Stromal cell of bone marrow (primary cell): ENCODE measurements at regions not wholly inside any gene's neighbourhood (a gene's known extent, or its start where the extent isn't known, plus 50 kb on each side); places are given as distances from the start of the nearest gene placed in this dataset.

Source experiments
- DNase-seq: peaks from one replicate; pipeline ENCODE4 v3.0.0-alpha.2; 2012; ENCODE audit warnings: low read depth

DNA sequence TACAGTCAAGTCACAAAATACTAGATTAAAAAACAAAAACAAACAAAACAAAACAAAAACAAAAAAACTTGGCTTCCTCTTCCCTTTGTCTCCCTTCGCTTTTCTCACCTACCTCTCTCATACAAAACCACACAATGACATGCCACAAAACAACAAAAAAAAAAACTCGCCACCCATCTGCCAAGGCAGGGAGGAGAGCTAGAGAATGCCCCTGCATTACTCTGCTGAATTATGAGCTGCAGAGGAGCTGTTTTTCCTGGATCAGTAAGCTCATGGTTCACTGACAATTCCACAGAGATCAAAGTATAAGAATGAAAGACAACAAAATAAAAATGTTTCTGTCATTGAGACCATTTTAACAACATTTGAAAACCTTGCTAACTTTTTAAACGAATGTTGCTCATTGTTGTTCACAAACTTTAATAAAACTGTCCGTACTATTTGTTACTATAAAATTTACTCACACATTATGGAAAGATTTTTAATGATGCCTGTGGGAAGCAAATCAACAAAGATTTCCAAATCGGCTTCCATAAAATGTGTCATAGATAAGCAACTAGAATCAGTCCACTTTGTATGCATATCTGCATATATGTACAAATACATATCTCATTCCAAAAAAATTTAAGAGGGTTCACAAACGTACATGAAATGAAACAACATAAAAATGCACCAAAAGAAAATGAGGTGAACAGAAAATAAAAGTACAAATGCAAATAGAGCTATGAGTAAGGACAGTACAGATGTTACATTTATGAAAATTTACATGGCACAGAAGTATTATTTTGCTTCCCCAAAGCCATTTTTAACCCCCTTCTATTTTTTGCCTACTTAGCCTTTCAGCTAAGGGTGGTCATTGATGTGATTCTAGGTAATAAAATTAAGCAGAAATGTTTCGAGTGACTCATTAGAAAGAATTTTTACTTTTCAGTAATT lies 252.4 kb upstream of the FAT4 start:
- no peak for DNase-seq

DNA sequence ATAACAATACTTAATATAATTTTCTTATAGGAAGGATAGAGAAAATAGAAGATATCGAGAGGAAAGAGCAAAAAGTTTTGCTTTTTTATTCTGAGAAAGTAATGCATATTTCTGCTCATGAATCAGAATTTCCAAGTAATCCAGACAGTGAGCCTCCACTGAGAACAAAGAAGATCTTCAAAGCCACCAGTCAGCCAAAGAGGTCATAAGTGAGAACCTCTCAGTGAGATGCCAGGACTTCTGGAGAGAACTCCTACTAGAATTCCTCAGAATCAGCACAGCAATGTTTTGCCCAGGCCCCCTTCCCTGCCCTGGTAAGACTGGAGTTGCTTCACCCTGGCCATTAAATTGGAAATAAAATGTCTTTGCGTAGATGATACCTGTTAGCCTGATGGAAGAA lies 254.4 kb upstream of the FAT4 start:
- no peak for DNase-seq

DNA sequence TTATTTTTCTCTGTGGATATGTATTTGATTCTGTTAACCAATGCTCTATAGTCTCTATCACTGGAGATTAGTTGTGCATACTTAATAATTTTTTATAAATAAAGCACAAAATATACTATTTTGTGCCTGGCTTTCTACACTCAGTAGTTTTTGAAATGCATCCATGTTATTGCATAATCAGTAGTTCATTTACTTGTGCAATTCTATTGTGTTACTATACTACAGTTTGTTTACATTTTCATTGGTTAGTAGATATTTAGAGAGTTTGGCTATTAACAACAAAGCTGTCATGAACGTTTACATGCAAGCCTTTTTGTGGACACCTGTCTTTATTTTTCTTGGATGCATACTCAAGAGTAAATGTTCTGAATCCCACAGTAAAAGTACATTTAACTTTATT lies 265.0 kb upstream of the FAT4 start:
- no peak for DNase-seq

DNA sequence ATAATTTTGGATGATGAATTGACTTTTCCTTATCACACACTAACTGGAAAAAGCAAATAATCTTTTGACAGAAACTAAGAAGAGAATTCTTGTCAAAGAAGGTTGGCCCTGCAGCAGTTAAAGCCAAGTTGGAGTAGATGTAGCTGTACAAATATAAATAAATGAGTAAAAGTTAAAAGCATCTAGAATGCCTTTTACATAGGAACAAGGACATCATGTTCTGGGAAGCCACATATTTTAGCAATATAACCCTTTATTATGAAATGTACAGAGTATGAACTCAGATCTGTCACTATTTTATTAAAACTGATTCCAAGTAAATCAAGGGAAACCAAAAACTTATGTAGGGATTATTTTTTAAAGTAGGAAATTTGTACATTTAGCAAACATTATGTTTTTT lies 269.4 kb upstream of the FAT4 start:
- DNase-seq = no peak

DNA sequence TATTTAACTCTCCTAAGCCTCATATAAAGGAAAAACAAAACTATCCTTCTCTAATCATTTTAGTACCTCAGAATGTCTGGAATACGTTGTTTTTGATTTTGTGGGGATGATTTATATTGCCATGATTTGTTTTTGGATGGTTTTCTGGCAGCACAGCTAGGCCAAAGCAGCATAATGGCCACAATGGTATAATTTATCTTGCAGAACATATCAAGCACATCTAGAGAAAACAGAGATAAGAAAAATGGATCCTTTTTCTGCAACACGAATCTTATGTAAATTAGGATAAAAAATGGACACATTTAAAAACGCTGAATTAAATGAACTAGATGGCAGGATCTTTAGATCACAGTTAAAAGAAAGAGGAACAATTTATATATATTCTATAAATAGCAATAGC lies 269.9 kb upstream of the FAT4 start:
- no peak for DNase-seq

DNA sequence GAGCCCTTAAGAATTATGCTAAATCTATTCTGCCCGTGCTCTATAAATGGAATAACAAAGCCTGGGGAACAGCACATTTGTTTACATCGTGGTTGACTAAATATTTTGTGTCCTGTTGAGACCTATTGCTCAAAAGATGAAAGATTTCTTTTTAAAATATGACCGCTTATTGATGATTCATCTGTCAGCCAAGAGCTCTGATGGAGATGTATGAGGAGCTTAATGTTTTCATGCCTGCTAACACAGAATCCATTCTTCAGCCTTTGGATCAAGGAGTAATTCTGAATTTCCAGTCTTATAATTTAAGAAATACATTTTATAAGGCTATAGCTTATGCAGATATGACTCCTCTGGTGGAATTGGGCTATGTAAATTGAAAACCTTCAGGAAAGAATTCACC lies 271.3 kb upstream of the FAT4 start:
- no peak for DNase-seq

DNA sequence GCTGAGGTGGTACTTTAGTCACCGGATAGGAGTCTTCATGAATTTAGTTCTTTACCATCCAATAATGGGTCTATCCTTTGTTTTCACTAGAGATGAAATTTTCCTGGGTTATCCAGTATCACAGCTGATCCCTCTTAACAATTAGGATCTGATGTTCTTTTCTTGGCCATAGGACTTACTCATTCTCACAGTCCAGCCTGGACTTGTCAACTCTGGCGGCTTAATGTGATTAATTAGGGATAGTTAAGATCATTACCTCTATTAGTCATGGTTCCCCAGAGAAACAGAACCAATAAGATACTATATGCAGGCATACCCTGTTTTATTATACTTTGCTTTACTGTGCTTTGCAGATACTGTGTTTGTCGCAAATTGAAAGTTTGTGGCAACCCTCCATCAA lies 272.7 kb upstream of the FAT4 start:
- DNase-seq = no peak

DNA sequence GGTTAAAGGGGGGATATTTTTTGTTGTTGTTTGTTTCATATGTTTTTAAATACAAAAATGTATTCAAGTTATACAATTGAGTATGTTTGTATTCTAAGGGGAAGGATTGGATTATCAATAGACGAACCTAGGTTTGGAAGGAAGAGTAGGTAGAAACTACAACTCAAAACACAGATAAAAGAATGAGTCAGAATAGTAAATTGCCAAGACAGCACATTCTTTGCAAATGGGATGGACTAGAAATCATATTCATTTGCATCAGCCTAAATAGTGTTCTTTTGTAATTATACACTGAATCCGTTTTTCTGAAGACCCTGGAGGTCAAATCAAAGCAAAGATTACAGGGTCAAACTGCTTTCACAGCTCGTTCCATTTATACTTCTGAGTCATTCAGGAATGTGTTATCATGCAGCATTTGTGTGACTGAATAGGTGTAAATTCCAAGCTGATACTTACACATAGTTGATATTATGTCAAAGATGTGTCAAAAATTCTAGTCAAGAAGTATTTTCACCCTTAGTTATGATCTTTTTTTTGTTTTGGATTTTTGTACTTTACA lies 273.3 kb upstream of the FAT4 start:
- DNase-seq = no peak

DNA sequence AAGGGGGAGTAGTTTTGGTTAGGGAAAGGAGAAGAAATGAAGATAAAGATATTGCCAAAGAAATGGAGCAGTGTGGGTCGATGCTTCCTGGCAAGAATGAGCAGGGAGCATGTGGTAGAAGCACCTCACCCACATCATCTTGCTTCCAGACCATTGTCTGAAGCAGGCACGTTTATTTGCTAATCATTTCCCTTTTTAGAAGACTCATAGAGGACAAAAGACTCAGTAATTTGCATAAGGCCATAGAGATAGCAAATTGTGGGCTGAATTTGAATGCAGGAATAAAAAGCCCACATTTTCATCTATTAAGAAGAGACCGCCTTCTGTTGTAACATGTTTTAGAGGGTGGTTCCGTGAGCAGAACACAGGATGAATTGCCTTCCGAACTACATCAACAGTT lies 275.2 kb upstream of the FAT4 start:
- DNase-seq = no peak

DNA sequence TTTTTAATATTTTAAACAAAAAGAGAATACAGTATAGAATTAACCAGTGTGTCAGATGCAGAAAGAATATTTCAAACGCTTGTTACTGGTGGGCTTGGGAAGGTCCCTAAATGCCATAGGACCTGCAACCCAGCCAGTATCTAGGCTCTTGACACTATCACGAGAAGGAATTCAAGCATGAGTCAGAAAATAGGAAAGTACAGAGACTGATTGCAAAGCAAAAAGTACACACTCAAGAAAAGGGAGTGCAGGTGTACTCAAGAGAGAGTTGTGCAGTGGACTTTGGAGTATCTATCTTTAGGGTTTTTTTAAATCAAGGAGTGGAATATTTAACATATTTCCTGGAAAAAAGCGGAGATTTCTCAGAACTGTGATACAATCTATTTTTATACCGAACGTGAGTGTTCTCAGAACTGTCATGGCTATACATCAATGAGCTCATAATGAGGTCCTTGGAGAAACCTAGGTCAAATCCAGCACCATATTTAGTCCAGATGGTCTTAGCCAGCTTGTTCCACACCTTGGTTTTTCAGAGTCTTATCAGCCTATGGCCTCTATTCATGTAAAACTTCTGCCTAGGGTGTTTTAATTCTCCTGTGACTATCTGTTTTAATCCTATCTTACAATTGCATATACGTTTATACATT lies 291.8 kb upstream of the FAT4 start:
- DNase-seq = no peak

DNA sequence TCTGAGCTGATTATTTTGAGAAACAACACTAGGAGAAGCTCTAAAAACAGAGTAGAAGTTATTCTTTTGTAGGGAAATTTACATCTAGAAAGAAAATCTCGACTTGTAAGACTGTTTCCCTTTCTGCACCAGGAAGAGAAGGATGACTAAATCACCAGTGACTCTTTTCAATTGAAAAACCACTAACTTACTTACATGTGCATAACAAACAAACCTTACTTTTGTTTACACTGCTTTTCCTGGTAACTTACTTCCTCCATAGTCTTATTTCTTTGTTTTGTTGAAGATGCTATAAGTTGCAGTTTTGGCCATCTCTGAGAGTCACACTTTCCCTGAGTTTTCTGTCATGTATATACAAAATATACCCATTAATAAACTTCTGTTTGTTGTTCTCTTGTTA lies 293.6 kb upstream of the FAT4 start:
- no peak for DNase-seq

DNA sequence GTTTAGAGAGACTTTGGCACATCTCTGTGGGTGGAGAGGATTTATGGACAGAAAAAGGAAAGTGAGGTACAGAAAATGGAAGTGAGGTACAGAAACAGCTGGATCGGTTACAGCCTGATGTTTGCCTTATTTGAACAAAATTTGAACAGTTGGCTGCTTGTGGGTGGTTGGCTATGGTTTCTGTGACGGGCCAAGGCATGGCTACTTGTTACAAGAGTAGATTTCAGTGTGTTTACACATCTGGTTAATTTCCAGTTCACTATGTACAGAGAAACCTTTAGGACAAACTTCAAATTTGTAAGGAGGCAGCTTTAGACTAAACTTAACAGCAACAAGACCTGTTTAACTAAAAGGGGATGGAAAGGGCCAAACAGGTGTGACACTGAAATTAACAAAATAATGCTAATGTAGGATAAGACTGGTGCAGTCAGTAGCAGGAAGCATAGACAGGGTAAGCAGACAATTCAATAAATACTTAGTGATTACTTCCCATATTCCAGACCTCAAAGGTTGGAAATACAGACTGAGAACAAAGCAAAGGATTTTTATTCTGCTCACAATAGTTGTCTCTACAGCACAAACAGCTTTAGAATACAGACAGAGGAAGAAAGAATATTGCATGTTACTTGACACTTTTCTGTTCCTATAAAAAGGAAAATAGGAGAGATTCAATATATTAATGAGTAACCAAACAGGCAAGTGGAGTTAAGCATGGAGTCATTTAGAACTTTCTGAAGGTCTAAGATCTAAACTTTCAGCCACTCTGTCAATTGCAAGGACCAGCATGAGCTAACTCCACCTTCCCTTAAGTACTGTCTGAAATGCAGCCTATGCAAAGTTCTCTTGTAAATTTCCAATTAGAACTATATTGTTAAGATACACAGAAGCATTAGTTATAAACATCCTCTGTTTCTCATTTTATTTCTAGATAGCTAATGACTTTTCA lies 294.4 kb upstream of the FAT4 start:
- DNase-seq = no peak

DNA sequence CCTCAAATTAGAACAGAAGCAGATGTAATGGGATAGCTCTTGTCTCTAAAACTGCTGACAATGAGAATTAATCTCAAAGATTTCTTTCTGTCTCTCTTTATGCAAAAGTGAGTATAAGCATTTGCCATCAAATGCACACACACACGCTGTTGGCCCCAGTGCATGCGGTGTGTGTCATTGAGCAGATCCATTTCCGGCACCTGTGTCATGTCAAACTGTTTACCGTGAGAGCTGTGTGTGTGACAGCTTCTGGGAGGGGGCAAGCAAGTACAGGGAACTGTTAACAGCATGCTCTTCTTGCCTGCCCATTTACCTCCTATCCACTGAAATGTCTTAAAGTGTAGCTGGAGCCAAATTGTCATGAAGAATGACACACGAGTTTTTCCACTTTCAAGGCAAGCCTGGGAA lies 297.9 kb upstream of the FAT4 start:
- DNase-seq = no peak

DNA sequence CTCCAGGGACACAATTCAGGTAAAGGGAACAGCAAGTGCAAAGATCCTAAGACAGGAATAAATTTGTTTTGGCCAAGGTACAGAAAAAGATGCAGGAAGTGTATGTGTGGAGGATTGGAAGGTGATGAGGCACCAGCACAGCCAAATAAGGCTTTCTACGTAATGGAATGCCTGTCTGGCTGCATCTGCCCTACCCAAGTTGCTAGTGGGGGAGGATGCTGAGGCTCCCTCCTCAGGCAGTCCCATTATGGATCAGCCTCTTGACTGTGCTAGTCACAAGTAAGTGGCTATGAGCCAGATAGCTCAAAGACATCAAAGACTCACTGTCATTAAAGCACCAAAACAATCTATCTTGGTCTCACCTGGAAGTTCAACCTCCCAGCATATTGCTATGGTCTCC lies 300.9 kb upstream of the FAT4 start:
- no peak for DNase-seq

DNA sequence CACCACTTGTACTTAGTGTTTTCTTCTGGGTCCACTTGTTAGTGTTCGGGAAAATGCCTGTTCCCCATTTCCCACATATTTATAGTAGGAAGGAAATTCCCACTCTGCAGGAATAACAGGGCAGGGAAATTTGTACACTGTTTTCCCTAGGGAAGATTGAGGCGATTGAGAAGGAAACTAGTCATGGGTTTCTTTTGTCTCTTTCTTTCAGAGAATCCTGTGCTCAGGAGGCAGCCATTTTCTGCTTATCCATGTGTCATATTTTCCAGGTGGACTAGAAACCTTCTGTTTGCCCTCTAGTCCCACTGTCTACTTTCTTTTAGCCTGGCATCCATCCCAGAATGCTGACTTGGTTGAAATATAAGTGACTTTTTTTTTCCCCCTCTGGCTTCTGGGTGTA lies 299.1 kb upstream of the ANKRD50 start:
- DNase-seq = peak; percentile 6

DNA sequence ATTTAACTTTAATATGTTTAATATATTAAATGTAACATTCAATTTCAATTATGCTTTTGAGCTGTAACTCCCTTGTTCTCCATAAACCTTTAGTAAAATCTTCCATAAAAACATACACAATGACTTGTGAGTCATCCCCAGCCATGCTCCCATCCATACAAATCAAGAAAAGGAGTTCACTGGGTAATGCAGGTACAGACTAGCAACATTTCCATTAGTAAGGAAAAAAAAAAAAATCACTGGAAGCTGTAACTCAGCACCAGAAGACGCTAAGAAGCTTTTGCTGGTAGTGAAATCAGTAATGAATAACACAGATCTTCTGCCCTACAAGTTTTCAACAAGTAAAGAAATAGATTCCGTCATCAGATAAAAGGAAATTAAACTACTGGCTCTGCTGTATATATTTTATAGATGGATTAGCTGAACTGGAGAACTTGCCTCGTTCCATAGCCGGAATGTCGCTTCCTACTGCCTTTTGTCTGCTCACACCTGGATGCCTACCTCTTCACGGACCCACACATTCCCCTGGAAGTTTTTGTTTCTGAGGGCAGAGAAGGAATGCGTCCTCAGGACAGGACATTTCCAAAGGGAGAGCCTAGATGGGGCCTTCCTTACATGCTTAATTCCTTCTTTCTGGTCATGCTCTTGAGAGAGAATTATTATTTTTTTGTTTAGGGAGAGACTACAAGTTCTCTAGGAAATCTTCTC lies 298.4 kb upstream of the ANKRD50 start:
- DNase-seq = no peak

DNA sequence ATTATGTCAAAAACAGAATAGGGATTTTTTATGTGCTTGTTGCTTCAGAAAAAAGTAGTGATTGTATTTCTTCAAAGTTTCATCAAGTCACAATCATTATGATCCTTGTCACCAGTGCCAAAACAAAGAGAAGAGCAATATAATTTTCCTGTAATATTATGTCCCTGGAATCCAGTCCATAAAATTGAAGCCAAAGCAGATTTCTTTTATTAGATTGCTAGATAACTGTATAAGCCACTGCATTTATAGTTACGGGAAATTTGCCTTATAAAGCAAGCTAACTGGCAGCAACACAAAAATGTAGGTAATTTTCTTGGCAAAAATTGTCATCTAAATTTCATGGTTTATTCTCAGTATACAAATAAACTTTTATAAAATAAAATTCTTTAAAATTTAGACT lies 296.1 kb upstream of the ANKRD50 start:
- no peak for DNase-seq

DNA sequence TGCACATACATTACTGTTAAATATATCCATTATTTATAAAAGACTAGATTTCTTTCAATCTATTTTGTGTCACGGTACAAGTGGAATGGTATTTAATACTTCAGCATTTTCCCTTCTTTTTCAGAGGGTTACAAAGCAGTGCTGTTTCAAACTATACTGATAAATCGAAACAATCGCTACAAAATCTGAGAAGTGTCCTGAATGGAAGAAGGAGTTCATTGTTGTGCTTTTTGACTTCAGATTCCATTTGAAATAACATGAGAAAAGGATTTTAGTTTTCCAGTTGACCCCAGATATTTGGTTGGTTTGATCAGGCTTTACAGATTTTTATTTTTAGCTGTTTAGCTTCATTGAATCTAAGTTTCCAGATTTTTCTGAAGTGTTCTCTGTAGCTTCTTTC lies 292.1 kb upstream of the ANKRD50 start:
- no peak for DNase-seq

DNA sequence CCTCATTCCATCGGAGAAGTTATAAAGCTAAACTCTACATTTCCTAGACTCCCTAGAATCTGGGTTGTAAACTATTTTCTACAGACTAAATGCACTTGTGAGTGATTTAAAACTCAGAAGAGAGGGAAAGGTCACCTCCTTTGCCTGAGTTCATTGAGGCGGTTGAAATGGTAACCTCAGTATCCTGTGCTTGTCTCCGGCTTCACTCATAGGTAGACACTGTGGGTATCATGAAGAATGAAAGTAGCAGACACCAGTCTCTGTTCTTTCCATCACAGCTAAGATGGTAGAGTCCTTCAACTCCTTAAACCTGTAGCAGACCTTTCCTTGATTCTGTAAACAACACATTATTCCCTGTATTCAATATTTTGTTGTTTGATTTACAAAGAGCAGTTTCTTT lies 291.3 kb upstream of the ANKRD50 start:
- no peak for DNase-seq

DNA sequence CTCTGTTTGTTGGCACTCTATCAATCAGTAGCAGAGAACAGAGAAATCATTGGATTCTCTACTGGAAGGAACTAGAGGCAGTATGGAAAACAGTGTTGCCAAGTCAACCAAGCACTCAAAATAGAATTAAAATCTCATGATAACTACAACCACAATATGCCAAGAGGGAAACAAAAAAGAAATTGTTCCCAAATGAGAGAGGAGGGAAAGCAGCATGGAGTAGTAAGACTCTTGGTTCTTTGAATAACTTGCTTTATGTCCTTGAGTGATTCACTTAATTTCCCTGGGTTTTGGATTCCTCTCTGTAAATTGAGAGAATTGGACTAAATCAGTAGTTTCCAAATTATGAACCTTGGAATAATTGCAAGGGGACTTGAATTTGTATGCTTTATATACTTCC lies 285.5 kb upstream of the ANKRD50 start:
- DNase-seq = no peak

DNA sequence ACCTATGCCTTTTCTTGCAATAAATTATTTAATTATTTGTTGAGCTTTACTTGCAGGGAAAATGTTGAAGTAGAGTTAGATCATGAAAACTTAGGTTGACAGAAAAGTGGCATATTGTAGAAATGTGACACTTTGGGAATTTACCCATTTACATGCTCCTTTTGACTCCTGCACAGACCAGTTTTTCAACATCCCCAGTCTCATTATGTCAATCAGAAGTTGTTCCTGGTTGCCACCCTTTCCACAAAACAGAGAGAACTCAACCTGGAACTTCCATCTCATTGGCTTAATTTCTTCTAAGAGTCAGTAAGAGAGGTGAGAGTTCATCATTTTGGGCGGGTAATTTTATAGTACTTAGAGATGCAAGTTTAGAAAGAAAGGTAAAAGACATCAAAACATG lies 284.6 kb upstream of the ANKRD50 start:
- DNase-seq = no peak

DNA sequence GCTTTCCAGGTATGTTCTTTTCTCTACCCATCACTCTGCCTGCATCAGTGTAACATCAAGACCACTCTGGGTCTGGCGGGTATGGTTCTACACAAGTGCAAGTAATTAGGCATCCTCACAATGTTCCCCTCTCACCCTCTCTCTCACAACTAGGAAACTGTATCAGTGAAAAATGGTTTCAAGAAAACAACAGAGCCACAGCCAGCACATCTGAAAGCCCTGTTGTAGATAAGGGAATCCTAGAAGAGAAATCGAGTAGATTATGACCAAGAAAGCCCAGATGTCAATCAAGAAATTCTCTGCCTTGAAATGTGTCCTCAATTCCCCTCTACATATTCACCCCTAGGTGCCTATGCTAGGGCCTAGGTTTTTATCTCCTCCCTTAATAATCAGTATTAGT lies 281.3 kb upstream of the ANKRD50 start:
- DNase-seq = no peak
